VCaP (cell line): ENCODE measurements at regions not wholly inside any gene's neighbourhood (a gene's known extent, or its start where the extent isn't known, plus 50 kb on each side); places are given as distances from the start of the nearest gene placed in this dataset.

Source experiments
- H3K27ac ChIP-seq: fragments of 450-650 bp; 2 replicates; pipeline ENCODE4 v1.5.1; 2017
- CTCF ChIP-seq: fragments of 450-650 bp; conservative IDR thresholded peaks from 2 replicates; pipeline ENCODE4 v1.5.1; 2017; ENCODE audit warnings: mild to moderate bottlenecking, moderate library complexity

GRCh38 chr5:63629951-63630630, 332.2 kb downstream of the HTR1A start:
- H3K27ac ChIP-seq, result no peak overlapping the region
- TF ChIP-seq CTCF, result no peak

GRCh38 chr5:63613442-63613841, 348.8 kb downstream of the HTR1A start:
- TF ChIP-seq CTCF, result no peak

GRCh38 chr5:63603996-63604395, 358.2 kb downstream of the HTR1A start:
- no peak overlapping the region for H3K27ac ChIP-seq
- no peak for TF ChIP-seq CTCF

More at GRCh38 chr5:63613442-63613841, 348.8 kb downstream of the HTR1A start:
- no peak overlapping the region for H3K27ac ChIP-seq

- TF ChIP-seq CTCF, result no peak
- H3K27ac ChIP-seq, result no peak overlapping the region
Measured at GRCh38 chr5:63602971-63603370, 359.3 kb downstream of the HTR1A start.

- H3K27ac ChIP-seq, result no peak overlapping the region
- no peak for TF ChIP-seq CTCF
Measured at GRCh38 chr5:63596254-63596653, 366.0 kb downstream of the HTR1A start.

- no peak for TF ChIP-seq CTCF
Measured at GRCh38 chr5:63573380-63573779, 388.9 kb downstream of the HTR1A start.

GRCh38 chr5:63572740-63573139, 389.5 kb downstream of the HTR1A start:
- TF ChIP-seq CTCF, result no peak
- H3K27ac ChIP-seq, result no peak overlapping the region

More at GRCh38 chr5:63573380-63573779, 388.9 kb downstream of the HTR1A start:
- no peak overlapping the region for H3K27ac ChIP-seq
